ENCODE measurements at regions not wholly inside any gene's neighbourhood (a gene's known extent, or its start where the extent isn't known, plus 50 kb on each side); places are given as distances from the start of the nearest gene placed in this dataset.

DNA sequence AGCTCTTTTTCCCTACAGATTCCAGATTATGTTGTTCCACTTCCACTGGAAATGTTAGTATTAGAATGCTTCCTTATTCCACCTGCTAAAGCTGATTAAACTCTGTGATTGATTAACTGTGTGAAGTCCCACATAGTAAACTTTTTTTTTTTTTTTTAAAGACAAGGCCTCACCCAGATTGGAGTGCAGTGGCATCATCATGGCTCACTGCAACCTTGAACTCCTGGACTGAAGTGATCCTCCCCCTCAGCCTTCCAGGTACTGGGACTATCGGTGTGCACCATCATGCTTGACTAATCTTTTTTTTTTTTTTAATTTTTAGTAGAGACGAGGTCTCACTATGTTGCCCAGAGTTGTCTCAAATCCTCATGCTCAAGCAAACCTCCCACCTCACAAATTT, 108.5 kb upstream of the RBMS1 start:
- Histone ChIP-seq H3K27me3 (ENCODE audit: insufficient read depth, low read depth, severe bottlenecking) (no peaks in the 10 kb centered on the region), H3K27ac (no peak overlapping the region), H3K4me3 (ENCODE audit: low read depth, low read length) (no peak overlapping the region), H3K9me3 (ENCODE audit: severe bottlenecking) (no peaks in the 10 kb centered on the region), H3K36me3 (no peaks in the 10 kb centered on the region)
- no peak for DNase-seq
- TF ChIP-seq, protein P1, sequence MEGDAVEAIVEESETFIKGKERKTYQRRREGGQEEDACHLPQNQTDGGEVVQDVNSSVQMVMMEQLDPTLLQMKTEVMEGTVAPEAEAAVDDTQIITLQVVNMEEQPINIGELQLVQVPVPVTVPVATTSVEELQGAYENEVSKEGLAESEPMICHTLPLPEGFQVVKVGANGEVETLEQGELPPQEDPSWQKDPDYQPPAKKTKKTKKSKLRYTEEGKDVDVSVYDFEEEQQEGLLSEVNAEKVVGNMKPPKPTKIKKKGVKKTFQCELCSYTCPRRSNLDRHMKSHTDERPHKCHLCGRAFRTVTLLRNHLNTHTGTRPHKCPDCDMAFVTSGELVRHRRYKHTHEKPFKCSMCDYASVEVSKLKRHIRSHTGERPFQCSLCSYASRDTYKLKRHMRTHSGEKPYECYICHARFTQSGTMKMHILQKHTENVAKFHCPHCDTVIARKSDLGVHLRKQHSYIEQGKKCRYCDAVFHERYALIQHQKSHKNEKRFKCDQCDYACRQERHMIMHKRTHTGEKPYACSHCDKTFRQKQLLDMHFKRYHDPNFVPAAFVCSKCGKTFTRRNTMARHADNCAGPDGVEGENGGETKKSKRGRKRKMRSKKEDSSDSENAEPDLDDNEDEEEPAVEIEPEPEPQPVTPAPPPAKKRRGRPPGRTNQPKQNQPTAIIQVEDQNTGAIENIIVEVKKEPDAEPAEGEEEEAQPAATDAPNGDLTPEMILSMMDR (IDR thresholded peaks at IDR 0.05; ENCODE audit: low read depth, low read length), result no peak

DNA sequence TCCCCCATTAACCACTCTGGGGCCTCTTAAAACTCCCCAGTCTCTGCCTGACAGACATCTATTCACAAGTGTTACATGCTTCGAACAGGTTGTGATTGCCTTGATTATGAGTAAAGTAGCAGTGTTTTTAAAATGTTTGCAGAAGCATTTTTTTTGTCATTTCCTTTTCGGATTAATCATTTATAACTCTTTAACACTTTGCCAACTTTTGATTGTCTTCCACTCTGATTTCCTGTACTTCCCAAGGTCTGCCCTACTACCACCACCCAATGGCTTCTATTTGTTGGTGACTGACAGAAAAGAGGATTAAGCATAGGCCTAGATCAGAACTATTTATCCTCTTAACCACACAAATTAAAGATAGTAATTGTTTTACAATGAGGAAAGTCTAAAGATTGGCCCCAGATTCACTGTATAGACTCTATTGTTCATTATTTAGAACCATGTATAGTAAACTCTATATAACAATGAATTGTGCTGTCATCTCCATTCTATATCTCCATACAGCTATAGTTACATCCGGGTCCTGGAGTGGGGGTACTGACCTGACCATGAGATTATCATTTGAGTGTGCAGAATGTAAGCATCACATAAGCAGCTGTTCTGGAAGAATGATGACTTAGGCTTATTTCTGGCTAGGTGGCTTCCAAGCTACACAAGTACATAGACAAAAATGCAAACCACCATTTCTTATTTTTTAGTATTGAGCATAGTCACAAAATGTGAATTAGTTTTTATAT, 110.3 kb upstream of the RBMS1 start:
- H3K4me3 ChIP-seq (ENCODE audit: low read depth, low read length), result no peak overlapping the region
- H3K36me3 ChIP-seq, result no peaks in the 10 kb centered on the region
- DNase-seq, result peak; percentile 60
- no peak overlapping the region for H3K27ac ChIP-seq
- H3K9me3 ChIP-seq (ENCODE audit: severe bottlenecking), result no peaks in the 10 kb centered on the region
- TF ChIP-seq, protein P1 (IDR thresholded peaks at IDR 0.05; ENCODE audit: low read depth, low read length), result no peak
- no peaks in the 10 kb centered on the region for H3K27me3 ChIP-seq (ENCODE audit: insufficient read depth, low read depth, severe bottlenecking)

DNA sequence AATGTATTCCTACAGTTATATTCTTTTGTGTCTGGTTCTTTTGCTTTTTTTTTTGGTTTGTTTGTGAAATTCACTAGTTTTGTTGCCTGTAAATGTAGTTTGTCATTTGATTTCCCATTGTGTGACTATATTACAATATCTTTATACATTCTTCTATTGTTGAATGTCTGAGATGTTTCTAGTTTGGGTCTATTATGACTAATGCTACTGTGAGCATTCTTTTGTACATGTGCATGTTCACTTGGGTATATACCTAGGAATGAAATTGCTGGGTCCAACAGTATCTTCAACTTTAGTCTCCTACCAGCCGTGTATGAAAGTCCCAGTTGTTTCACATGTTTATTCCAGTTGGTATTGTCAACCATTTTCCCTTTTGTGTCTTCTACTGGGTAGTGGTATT, 112.7 kb upstream of the RBMS1 start:
- Histone ChIP-seq H3K4me3 (ENCODE audit: low read depth, low read length) (no peak overlapping the region), H3K27me3 (ENCODE audit: insufficient read depth, low read depth, severe bottlenecking) (no peaks in the 10 kb centered on the region), H3K9me3 (ENCODE audit: severe bottlenecking) (no peaks in the 10 kb centered on the region), H3K27ac (no peak overlapping the region), H3K36me3 (no peaks in the 10 kb centered on the region)
- TF ChIP-seq, protein P1 (IDR thresholded peaks at IDR 0.05; ENCODE audit: low read depth, low read length), result no peak
- no peak for DNase-seq

DNA sequence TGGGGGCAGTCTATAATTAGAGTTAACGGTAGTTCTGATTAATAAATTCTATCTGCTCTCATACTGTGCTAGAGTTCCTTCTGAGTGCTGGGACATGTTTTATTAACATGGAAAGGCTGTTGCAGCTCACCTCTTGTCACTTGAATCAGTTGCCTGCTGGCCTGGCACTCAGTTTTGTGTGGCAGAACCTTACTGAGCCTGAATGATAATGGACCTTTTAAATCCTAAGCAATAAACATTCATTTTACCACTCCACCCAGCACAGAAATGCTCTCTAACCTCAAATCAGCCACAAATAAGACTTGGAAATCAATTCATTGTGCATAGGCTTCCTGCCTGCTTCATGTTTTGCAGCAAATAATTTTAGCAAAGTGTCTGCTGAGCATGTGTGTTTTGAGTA, 115.0 kb upstream of the RBMS1 start:
- H3K36me3 ChIP-seq, result no peaks in the 10 kb centered on the region
- DNase-seq, result no peak
- no peak overlapping the region for H3K27ac ChIP-seq
- TF ChIP-seq, protein P1 (IDR thresholded peaks at IDR 0.05; ENCODE audit: low read depth, low read length), result no peak
- H3K27me3 ChIP-seq (ENCODE audit: insufficient read depth, low read depth, severe bottlenecking), result no peaks in the 10 kb centered on the region
- H3K4me3 ChIP-seq (ENCODE audit: low read depth, low read length), result no peak overlapping the region
- no peaks in the 10 kb centered on the region for H3K9me3 ChIP-seq (ENCODE audit: severe bottlenecking)

DNA sequence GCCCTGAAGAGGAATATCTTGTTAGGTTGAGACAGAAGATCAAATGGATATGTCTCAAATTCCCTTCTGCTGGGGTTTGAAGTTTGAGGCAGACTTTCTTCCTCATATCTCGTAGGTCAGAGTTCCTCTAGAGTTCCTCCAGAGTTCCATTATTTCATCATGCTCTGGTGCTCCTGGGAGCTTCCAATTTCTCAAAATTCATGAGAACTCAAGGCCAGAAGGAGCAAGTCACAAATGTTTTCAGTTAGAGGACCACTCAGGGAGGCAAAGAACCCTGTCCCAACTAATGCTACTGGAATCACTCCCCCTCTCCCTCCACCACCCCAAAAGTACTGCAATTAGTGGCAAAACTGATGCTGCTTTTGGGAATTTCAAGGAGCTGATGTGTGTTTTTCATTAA, 115.7 kb upstream of the RBMS1 start:
- no peaks in the 10 kb centered on the region for H3K36me3 ChIP-seq
- H3K4me3 ChIP-seq (ENCODE audit: low read depth, low read length), result no peak overlapping the region
- no peaks in the 10 kb centered on the region for H3K9me3 ChIP-seq (ENCODE audit: severe bottlenecking)
- no peak overlapping the region for H3K27ac ChIP-seq
- DNase-seq, result no peak
- no peaks in the 10 kb centered on the region for H3K27me3 ChIP-seq (ENCODE audit: insufficient read depth, low read depth, severe bottlenecking)
- TF ChIP-seq, protein P1 (IDR thresholded peaks at IDR 0.05; ENCODE audit: low read depth, low read length), result no peak

DNA sequence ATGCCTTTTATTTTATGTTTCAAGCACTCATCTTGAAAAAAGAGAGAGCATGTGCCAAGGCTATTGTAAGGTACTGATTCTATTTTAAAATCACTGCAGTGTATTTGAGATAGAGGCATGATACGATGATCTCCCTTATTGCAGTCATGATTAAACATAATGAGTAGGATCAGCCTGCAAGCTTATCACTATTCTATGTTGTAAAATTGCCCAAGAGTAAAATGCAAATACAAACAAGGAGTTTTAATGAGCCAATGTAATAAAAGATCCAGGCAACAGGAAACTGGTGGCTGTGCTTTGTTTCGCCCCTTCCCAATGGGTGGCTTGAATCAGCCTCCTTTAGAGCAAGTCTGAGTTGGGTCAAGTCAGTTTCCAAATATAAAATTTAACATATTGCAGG, 116.4 kb upstream of the RBMS1 start:
- Histone ChIP-seq H3K4me3 (ENCODE audit: low read depth, low read length) (no peak overlapping the region), H3K9me3 (ENCODE audit: severe bottlenecking) (no peaks in the 10 kb centered on the region), H3K36me3 (no peaks in the 10 kb centered on the region), H3K27me3 (ENCODE audit: insufficient read depth, low read depth, severe bottlenecking) (no peaks in the 10 kb centered on the region), H3K27ac (no peak overlapping the region)
- TF ChIP-seq, protein P1 (IDR thresholded peaks at IDR 0.05; ENCODE audit: low read depth, low read length), result no peak
- DNase-seq, result no peak
